PC-9 (cell line): ENCODE measurements at regions not wholly inside any gene's neighbourhood (a gene's known extent, or its start where the extent isn't known, plus 50 kb on each side); places are given as distances from the start of the nearest gene placed in this dataset.

Experiments used
- EZH2 ChIP-seq: fragments of 200-600 bp; sonication (generic); IDR thresholded peaks from 2 replicates; pipeline ENCODE4 v1.8.0; 2017; ENCODE audit warnings: antibody characterized with exemption, low read depth
- TF ChIP-seq, protein P1 (sequence below): fragments of 200-600 bp; sonication (generic); conservative IDR thresholded peaks from 2 replicates; pipeline ENCODE4 v1.6.1; 2017; ENCODE audit warnings: mixed run types, antibody characterized with exemption, mild to moderate bottlenecking, moderate library complexity

DNA sequence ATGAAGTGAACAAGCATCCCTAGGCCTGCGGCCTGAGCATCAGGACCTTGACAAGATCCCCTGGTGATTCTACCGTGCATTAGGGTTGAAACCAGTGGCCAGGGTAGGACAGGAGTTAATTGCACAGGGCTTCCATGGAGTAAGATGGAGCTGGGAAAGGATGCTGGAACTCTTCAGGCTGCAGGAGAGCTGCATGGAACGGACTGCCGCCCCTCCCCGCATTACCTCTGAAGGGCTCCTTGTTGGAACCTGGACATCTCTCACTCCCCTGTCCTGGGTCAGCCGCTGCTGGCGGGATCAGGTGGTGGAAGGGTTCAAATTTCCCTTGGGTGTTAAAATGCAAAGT lies 156.6 kb upstream of the ID2 start:
- TF ChIP-seq, protein P1, sequence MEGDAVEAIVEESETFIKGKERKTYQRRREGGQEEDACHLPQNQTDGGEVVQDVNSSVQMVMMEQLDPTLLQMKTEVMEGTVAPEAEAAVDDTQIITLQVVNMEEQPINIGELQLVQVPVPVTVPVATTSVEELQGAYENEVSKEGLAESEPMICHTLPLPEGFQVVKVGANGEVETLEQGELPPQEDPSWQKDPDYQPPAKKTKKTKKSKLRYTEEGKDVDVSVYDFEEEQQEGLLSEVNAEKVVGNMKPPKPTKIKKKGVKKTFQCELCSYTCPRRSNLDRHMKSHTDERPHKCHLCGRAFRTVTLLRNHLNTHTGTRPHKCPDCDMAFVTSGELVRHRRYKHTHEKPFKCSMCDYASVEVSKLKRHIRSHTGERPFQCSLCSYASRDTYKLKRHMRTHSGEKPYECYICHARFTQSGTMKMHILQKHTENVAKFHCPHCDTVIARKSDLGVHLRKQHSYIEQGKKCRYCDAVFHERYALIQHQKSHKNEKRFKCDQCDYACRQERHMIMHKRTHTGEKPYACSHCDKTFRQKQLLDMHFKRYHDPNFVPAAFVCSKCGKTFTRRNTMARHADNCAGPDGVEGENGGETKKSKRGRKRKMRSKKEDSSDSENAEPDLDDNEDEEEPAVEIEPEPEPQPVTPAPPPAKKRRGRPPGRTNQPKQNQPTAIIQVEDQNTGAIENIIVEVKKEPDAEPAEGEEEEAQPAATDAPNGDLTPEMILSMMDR, result no peak
- no peak for TF ChIP-seq EZH2
